GM18517 (cell line): ENCODE measurements at regions not wholly inside any gene's neighbourhood (a gene's known extent, or its start where the extent isn't known, plus 50 kb on each side); places are given as distances from the start of the nearest gene placed in this dataset.
"Not testable (repeated sequence)": the region's sequence is repeated elsewhere in the genome, so short reads cannot be mapped to it uniquely, and the experiment has no call there.

Source experiments
- ATAC-seq: cut with Tn5 transposase; IDR thresholded peaks from one replicate; pipeline ENCODE4 v1.9.1; 2021; ENCODE audit warnings: mild to moderate bottlenecking, moderate library complexity; ENCODE audit not compliant: unreplicated experiment

- ATAC-seq: no peak
Observed at GRCh38 chr9:129439242-129439641, 181.7 kb downstream of the C9orf50 start.

DNA sequence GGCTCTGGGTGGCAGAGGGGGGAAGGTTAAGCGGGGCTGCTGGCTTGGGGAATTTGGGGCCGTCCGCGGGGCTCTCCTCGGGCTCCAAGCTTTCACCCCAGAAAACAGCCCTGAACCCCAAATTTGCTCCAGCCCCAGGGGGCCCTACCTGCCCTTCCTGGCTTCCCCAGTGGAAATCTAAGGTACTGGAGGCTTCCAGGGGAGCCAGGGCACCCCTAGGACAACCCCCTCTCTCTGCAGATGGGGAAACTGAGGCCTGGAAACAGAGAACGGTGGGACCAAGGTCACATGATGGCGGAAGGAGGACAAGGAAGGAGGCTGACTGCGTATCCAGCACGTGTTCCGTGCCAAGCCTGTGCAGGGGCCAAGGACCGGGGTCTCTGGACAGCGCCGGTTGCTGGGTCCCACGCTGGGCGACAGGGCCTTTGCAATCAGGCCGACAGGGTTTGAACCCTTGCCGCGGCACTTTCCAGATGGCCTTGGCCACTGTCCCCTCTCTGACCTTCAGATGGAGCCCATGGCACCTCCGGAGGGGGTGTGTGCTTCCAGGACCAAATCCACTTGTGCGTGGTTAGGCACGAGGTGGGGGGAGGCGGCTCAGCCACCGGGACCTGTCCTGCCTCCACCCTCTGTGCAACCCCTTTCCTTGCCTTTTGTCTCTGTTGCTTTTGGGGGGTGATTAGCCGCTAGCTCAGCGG is 183.1 kb downstream of the C9orf50 start:
- no peak for ATAC-seq

DNA sequence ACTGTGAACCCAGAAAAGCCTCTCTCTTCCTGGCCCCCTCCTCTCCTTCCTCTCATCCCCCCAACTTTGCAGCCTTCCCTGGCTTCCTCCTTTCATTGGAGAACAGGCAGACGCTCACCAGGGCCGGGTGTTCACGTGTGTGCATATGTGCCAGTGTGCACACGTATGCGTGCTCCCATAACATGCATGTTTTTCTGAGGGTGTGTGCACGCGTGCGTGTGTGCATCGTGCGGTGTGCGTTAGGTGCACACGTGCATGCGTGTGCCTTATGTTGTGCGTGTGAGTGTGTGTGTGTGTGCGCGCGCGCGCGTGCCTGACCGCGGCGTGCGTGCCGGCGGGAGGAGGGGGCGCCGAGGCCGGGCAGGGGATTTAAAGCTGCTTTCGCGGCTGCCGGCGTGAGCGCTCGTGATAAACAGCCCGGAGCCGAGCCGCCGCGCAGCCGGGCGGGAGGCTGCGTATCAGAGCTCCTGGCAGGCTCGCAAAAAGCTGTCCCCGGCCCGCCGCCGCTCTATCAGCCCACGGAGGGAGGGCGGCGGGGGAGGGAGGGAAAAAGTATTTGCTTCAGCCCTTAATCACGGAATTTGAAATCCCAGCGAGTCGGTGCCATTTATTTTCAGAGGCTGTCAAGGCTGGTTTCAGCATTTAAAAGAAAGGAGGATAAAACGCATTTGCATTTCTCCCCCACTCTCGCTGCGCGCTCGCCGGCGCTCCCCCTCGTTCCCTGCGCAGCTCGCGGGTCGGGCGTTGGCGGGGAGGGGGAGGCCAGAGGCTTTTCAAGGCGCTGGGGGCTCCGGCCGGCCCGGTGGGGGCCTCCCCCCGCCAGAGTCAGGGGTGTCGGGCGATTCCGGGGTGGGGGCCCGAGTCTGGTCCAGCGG is 183.9 kb downstream of the C9orf50 start:
- ATAC-seq: no peak

- ATAC-seq: no peak
Observed at GRCh38 chr9:129435988-129436717, 184.7 kb downstream of the C9orf50 start.

DNA sequence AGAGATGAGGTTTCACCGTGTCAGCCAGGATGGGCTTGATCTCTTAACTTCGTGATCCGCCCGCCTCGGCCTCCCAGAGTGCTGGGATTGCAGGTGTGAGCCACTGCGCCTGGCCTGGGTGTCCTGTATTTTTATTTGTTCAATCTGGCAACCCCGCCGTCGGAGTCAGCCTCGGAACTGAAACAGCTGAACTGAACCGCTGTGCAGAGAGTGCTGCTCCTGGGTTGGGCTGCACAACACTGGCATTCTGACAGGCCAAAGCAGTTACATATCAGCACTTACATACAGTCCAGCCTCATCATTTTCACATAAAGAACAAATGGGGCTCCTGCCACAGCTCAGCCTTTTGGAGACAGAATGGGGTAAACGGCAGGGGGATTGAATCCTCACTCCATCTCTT is 185.6 kb downstream of the C9orf50 start:
- ATAC-seq: no peak

GRCh38 chr9:129434187-129434586 is 186.7 kb downstream of the C9orf50 start:
- no peak for ATAC-seq

- ATAC-seq: no peak
Observed at GRCh38 chr9:129432297-129433154, 188.4 kb downstream of the C9orf50 start.

DNA sequence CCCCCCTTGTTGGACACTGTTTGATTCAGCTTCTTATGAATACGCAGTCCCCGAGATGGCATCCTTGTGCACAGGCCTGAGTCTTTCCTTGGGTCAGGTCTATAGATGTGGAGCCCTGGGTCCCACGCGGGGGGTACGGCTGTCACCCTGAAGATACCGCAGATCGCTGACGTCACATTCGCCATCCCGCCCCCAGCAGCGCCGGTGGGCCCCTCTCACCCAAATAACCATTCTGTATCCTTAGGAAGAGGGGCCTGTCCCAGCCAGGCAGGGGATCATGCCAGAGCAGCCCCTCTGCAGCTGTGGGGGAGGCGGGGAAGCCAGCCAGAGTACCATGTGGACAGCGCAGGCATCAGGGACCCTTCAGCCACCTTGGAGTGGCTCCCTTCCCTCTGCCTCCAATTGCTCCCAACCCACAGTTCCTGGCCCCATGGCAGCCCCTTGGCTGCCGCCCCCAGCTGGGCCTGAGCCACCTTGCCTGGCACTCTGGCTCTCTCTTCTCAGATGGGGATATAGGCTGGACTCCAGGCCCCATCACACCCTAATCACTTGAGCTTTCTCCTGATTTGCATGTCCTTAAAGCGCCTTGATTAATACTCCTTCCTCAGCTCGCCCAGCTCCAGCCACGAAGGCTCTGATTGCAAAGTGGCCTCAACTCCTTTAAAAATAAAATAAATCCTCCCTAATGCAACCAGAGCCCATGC is 189.8 kb downstream of the C9orf50 start:
- no peak for ATAC-seq

DNA sequence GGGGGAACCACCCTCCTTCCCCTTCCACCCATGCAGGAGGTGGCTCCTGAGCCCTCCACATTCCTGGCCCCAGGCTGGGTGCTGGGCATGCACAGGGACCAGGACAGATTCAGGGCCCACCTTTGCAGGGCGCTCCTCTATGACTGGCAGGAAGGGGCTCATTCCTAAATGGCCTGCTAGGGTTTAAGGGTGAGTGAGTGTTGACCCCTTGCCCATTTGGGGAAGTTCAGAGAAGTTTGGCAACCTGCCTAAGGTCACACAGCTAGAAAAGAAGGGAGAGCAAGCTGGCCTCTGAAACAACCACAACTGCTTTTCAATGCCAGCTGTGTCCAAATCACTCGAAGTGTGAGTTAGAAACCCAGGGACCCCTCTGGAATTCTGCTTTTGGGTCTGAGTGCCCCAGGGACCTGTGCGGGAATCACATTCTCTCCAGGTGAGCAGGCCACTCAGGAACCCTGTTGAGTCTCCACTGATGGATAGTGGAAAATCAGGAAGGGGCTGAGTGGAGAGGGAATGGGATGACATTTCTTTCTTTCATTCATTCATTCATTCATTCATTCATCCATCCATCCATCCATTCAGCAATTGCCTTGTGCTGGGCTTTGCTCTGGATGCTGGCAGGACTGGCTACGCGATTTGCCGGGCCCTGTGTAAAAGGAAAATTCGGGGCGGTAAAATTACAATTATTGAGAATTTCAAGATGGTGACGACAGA is 191.9 kb downstream of the C9orf50 start:
- no peak for ATAC-seq

DNA sequence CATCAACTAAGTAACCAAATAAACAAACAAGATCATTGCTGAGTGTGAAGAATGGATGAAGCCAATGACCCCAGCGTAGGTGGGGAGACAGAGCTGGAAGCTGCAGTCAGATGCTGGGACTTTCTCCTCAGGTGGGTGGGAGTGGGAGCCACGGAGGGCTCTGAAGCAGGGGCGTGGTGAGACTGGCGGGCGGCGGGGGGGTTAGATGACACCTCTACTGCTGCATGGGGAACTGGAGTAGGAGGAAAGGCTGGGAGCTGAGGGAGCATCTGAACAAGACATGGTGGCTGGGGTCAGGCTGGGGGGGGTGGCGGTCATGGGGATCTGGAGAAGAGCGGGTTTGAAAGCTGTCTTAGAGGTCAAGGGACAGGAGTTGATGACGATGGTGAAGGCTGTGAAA is 193.8 kb downstream of the C9orf50 start:
- no peak for ATAC-seq

- not testable (repeated sequence) for ATAC-seq
Observed at GRCh38 chr9:129423755-129424154, 197.1 kb downstream of the C9orf50 start.

DNA sequence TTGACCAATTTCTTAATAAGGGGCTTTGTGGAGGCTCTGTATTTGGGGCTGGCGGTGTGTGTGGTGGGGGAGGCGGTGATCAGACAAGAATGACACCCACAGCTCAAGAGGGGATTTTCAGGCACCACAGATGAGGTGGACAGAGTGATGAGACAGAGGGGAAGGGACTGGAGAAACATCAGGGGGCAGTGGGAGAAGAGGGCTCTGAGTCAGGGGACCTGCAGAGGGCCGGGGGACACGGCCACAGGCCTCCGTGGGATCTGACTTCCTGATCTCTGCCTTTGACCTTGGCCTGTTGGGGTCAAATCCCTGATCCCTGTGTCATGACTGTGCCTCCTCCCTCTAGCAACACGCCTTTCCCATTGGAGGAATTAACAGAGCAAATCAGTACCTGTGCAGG is 197.7 kb downstream of the C9orf50 start:
- ATAC-seq: no peak

DNA sequence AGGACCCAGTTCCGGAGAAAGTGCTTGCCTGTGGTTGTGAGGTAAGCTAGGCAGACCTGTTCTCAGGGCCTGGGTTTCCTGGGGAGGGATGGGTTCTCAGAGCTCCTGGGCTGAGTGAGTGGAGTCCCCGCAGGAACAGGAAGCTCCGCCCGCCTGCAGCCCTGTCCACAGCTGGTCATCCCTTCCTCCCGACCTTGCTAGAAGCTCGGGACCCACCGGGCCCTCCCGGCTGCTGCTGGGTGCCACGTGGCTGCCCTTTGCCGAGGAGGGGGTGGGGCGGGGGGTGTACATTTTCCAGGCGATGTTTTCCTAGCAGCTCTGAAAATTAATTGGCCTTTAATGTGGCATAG is 198.1 kb downstream of the C9orf50 start:
- no peak for ATAC-seq

DNA sequence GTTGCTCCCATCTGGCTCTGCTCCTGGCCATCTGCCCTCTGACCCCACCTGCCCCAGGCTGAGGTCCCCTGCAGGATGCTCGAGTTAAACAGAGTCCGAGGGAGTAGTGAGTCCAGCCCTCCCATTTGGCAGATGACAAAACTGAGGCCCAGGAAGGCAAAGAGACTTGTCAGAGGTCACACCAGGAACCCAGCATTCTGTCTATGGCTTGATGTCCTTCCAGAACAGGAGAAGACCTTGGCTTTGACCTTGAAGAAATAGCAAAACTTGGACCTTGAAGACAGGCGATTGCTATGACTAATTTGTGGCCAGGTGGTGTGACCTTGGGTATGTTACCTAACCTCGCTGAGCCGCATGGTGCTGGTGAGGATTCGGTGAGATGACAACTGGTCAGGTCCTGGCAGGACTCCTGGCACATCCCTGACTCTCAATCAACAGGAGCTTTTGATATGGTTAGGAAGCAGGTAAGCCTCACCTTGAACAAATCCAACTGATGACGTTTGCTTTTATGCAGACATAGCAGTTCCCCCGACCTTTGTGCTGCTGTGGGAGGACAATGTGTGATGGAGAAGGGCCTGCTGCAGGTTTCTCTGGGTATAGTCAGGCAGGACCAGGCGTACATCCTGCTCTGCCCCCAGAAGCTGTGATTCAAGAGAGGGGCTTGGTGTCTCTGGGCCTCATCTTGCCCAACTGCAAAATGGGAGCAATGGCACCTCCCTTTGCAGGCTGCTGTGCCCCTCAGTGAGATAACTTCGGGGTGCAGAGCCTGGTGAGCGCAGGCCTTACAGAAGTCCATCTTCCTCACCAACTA is 198.7 kb downstream of the C9orf50 start:
- ATAC-seq: no peak

DNA sequence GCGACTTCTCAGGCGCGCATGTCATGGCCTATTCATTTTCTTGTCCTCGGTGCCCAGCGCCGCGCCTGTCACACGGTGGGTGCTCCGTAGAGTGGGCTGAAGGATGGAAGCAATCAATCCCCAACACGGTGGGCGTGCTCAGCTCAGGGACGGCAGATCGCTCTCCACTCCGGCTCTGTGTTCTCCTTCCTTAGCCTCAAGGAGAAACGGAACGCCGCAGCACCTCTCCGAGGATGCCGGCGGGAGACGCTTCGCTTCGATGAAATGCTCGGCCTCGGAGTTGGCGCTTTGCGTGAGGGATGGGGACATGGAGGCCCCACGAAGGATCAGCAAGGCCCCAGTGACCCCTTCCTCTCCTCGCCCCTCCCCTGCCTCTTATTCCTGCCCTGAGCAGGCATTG is 199.5 kb downstream of the C9orf50 start:
- ATAC-seq: no peak

GRCh38 chr9:129420721-129421120 is 200.2 kb downstream of the C9orf50 start:
- ATAC-seq: no peak

DNA sequence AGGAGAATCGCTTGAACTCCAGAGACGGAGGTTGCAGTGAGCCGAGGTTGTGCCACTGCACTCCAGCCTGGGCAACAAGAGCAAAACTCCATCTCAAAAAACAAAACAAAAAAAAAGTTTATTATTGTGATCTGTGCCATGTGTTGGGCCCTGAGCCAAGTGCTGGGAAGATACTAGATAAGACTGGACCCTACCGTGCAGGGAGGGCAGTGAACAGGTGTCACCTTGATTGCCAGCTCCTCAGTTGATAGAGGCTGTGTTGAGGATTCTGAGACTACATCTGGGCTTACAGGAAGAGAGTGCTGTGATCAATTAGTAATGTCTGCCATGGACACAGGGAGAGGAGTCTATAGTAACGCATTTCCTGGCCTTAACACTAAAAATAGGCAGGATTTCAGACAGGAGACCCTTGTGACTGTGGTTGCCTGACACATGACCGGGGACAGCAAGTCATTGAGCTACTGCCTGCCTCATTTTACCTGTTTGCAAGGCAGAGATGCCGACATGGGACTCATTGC is 201.5 kb downstream of the C9orf50 start:
- no peak for ATAC-seq

- ATAC-seq: no peak
Observed at GRCh38 chr9:129418451-129418850, 202.4 kb downstream of the C9orf50 start.
